GM12864 (cell line): ENCODE measurements at regions not wholly inside any gene's neighbourhood (a gene's known extent, or its start where the extent isn't known, plus 50 kb on each side); places are given as distances from the start of the nearest gene placed in this dataset.

Experiments
- DNase-seq: peaks from one replicate; pipeline ENCODE4 v3.0.0-alpha.2; 2011; ENCODE audit warnings: low read depth
- H3K4me3 ChIP-seq: 2 replicates; pipeline ENCODE4 v1.5.1; 2011; ENCODE audit warnings: mild to moderate bottlenecking, low read depth, low read length, control low read depth
- CTCF ChIP-seq: IDR thresholded peaks from 2 replicates; pipeline ENCODE4 v1.5.1; 2011; ENCODE audit warnings: low read depth, mild to moderate bottlenecking, moderate library complexity, low read length, control low read depth, inconsistent platforms; ENCODE audit errors: missing control alignments

DNA sequence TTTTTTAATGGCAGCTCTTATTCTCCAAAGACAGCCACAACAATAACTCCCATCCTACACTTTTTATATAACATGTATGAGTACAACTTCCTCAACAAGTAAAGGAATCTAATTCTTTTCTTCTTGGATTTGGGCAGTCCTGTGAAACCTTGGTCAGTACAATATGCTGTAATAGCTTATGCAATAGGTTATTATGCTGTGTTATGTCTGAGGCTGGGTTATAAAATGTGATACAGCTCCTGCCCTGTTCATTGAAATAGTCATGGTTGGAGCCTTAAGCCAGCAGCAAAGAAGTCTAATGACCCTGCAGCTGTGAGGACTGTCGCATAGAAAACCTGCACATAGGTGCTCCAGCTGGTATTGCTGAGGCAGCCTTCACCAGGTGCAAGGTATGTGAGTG lies 215.8 kb upstream of the RASGEF1B start:
- DNase-seq = no peak
- no peak for TF ChIP-seq CTCF
- no peak overlapping the region for H3K4me3 ChIP-seq

DNA sequence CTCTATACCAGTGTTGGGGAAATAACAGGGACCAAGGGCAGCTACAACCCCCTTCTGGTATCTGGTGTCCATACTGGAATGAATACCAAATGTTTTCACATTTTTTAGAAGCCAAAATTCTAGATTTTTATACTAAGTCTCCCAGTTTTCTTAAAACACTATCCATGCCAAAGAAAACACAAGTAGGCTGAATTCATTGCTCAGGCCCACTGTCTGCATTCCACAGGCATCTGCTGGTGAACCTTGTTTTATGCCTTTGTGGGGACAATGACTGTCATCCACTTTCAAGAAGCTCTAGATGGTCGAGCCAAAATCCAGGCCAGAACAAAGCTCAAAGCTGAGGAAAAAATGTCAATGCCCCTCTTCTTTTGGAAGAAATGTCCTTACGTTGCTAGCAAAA lies 213.4 kb upstream of the RASGEF1B start:
- TF ChIP-seq CTCF = no peak
- H3K4me3 ChIP-seq = no peak overlapping the region
- no peak for DNase-seq

GRCh38 chr4:81684352-81684751 lies 212.6 kb upstream of the RASGEF1B start:
- no peak for TF ChIP-seq CTCF
- no peak overlapping the region for H3K4me3 ChIP-seq
- no peak for DNase-seq

DNA sequence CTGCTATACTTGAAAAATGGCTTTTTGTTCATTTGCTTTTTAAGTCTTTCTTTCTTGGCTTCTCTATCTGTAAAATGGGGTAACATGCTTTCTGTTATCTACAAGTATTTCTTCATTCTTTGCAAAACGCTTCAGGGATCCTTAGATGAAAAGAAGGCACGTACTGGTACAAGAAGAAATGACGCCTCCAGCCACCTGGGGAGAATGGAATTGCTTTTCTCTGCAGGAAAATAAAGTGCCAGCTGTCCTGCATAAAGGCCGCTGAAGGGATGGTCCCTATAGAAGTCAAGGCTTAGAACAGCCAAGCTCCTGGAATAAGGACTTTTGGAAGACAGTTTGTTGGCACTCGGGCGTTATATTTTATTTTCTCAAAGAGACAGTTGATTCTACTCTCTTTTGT lies 210.8 kb upstream of the RASGEF1B start:
- no peak overlapping the region for H3K4me3 ChIP-seq
- TF ChIP-seq CTCF = no peak
- no peak for DNase-seq

DNA sequence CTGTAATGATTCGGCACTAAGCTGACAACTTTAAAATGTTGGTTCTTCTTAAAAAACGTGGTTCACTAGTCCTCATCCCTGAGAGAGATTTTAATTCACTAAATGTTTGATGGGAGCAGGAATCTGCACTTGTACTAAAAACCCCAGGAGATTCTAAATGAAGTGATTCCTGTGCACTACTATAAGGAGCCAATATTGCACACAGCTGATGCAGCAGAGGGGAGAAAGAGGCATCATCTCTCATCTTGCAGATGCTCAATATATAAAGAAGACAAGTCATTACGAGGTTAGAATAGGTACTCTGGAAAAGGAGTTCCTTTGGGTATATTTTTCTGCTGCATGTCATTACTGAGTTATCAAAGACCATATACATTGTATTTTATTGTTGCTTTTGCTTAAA lies 207.6 kb upstream of the RASGEF1B start:
- no peak for TF ChIP-seq CTCF
- H3K4me3 ChIP-seq = no peak overlapping the region
- no peak for DNase-seq

DNA sequence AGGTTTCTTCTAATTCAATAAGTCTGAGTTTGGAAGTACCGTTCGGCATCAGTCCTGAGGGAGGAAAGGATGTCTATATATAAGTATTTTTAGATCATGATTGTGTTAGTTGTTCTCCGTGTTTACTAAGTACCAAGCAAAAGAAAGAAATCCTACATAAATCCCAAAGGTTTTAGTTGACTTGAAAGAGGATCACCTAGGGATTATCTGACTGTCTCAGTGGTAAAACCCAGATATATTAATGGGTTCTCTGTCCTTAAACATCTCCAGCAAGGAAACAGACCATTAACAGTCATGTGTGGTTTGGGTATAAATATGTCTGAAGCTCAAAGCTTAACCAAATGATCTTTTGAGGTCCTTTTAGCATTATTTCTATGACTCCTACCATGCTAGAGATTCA lies 207.1 kb upstream of the RASGEF1B start:
- TF ChIP-seq CTCF = no peak
- no peak for DNase-seq

DNA sequence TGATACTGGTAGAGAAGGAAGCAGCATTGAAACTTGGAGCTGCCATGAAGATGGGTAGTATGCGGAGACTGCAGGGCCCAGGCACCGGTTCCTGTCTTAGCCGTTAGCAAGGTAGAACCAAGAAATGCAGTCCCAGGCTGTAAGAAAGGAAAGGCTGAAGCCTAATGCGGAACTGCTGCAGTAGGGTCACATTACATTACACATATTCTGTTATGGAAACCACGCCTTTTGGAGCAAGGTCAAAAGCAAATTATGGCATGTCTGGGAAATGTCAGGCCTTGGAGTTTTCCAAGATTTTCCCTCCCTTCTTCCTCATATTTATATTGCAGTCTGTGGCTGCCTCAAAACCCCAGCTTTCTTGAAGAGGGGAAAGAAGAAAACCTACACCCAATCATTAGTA lies 204.8 kb upstream of the RASGEF1B start:
- H3K4me3 ChIP-seq = no peak overlapping the region
- no peak for DNase-seq
- TF ChIP-seq CTCF = no peak

More for the DNA sequence above, 207.1 kb upstream of the RASGEF1B start:
- no peak overlapping the region for H3K4me3 ChIP-seq
